GM21526 (cell line): ENCODE measurements at regions not wholly inside any gene's neighbourhood (a gene's known extent, or its start where the extent isn't known, plus 50 kb on each side); places are given as distances from the start of the nearest gene placed in this dataset.
"Not testable (repeated sequence)": the region's sequence is repeated elsewhere in the genome, so short reads cannot be mapped to it uniquely, and the experiment has no call there.

ENCODE experiments used
- ATAC-seq: cut with Tn5 transposase; IDR thresholded peaks from one replicate; pipeline ENCODE4 v1.9.1; 2021; ENCODE audit warnings: moderate library complexity; ENCODE audit not compliant: unreplicated experiment, low FRiP score

DNA sequence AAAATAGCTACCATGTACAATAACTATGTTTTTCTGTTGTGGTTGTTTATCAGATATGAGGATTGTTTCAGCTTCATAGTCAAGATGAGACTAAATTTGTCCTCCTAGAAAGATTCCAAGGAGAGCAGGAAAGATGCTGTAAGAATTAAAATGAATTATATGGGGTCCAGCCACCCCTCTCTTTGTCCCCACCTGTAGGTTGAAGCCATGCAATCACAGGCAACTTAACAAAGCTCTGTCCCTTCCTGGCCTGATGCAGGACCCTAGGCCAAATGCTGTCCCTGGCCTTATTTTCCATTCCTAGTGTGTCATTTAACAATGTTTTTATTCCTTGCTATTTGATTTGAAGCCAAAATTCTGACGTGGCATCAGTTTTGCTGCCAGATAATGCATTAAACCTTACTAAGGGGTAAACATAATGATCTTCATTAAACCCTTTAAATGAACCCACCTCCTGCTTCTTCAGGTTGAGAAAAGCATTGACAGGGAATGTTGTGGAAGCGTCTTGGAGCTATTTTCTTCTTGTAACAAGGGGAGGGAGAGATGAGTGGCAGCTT is 240.9 kb upstream of the ZNF521 start:
- ATAC-seq = no peak

DNA sequence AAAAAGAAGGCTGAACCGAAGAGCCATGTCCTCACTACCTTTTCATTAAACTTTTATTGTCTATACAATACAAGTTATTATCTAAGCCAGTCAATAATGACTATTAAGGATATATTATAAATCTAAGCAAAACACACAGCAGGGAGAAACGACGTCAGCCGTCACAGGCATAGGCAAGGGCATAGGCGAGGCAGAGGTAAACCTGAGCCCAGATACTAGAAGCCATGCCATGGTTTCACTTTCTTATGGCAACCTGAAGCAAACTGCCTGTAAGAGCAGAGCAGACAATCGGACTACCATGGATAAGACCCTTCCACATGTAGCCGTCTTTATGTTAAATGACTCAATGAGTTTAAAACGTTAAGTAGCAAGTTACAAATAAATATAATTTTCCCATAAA is 238.5 kb upstream of the ZNF521 start:
- no peak for ATAC-seq

DNA sequence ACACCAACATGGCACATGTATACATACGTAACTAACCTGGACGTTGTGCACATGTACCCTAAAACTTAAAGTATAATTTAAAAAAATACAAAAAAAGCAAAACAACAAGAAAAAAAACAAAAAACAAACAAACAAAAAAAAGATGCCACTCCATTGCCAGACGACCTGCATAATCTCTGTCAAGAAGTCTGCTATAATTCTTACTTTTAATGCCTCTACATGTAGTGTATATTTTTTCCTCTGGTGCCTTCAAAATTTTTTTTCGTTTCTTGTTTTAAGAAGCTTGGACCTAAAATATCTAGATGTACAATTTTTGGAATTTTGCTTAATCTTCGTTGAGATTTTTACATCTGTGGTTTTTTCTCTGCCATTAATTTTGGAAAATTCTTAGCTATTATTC is 235.6 kb upstream of the ZNF521 start:
- ATAC-seq = no peak

DNA sequence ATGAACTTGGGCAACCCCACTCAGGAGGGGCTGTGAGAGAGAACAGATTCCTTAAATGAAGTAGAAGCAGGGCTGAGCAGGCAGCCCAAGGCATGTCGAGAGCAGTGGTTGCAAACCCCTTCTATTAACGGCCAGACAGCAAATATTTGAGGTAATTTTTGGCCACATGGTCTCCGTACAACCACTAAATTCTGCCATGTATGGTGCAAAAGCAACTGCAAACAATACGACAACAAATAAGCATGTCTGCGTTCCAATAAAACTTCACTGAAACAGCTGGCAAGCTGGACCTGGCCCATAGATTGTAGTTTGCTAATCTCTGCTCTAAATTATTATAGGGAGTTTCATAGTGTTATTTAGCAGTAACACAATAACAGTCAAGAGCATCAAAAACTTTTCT is 217.0 kb upstream of the ZNF521 start:
- ATAC-seq = no peak

DNA sequence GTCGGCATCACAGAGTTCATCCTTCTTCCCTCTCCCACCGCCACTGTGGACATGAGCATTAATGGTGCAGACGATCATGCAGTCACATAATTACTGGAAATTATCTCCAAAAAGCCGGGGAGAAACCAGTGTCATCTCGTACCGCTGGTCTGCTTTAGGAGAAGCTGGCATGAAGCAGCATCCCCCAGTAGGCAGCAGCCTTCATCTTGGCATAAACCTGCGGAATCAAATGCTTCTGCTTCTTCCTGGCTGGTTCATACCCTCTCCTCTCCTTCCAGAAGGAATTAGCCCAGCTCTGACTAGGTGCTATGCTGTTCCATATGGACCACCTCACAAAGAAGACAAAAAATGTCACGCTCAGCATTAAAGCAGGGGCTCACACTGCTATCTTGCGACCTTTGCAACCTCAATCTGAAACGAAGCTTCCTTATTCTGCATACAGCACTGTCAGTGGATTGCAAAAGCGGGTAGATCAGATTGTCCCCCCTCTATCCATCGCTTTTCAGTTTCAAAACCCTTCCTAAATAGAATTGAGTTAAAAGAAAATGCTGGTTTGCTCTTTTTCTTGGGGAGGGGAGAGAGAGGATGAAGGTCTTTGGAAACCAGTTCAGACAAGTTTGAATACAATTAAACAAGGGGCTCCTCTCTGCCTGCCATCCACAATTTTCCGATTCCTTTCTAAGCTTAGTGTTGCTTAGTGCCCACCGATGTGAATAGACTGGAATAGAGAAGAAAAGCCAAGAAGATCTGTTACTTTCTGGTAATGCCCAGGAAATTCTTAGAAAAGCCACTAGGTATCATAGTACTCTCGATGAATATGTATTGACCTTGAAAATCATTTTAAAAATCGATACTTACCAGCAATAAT is 212.1 kb upstream of the ZNF521 start:
- ATAC-seq = no peak

DNA sequence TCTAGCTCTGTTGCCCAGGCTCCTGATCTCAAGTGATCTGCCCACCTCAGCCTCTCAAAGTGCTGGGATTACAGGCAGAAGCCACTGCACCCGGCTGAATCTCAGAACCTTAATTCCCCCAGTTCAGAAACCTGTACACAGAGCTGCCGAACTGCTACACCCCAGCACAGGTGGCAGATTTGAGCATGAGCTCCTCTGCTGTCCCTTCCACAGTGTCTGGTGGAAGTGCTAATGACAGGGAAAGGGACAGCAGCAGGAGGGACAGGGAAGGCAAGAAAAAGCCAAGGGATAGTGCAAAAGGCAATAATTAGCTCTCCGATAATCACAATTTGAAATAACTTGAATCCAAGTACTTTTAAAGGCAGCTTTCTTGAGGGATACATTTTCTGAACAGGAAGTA is 211.4 kb upstream of the ZNF521 start:
- ATAC-seq = no peak

DNA sequence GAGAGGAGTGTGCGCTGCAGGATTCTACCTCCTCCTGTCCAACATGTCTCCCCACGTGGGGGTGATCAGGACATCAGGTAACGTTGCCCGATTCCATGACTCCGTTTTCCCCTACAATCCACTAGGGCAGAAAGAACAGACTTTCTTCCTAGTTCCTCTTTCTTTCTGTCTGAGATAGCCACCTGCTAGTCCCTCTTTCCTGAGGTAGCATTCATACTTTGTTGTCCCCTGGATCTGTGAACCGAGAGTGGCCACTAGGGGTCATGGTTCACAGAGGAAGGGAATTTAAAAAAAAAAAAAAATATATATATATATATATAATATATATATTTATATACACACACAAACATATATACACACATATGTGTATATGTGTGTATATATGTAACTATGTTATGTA is 210.0 kb upstream of the ZNF521 start:
- ATAC-seq = peak; percentile 55

DNA sequence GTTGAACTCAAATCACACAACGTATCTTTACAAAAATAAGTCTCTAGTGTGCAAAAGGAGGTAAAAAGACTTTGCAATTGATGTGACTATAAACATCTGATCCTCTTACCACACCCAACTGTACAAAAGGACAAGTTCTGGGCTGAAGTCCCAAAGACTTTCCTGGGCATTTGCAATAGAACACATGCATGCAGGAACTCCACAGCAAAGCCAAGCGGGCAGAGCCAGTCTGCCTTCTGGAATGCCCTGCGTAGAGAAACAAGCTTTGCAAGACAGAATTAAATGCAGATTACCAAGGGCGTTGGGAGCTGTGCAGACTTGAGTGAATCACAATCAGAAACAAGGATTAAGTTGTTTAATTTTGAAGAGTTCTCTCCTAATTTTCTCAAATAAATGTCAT is 208.4 kb upstream of the ZNF521 start:
- no peak for ATAC-seq

DNA sequence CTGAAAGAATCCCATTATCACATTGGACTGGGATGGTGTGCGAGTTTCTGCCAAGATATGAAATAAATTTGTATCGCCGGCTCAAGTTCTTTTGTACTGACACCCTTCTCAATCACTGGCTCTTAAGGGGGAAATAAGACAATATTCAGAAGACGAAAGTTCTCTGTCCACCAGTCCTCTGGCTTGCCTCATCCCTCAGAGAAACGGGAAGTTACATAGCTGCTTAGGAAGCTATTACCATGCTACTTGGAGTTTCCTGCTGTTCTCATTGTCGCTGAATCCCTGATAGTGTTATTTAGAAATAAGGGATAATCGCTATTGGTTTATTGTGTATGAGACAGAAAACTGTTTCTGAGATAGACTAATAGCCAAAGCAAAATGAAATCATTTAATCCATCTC is 205.0 kb upstream of the ZNF521 start:
- ATAC-seq = no peak

DNA sequence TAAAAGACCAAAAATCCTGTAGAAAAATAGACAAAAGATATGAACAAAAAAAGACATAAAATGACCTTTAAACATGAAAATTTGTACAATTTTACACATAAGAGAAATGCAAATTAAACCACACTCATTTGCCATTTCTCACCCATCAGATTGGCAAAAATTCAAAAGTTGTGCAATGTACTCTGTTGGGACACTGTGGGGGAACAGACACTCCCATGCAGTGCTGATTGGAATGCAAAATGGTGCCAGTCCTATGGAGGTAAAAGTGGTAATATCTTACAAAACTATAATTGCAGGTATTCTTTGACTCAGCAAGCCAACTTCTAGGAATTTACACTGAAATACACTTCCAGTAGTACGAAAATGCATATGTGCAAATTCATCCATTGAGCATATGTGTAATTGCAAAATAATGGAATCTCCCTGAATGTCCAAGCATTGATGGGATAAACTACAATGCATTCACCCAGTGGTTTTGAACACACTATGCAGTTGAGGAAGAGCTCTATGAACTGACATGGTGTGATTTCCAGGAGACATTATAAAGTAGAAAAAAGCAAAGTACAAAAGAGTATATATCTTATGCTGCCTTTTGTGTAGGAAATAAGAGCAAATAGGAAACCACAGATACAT is 201.8 kb upstream of the ZNF521 start:
- no peak for ATAC-seq

DNA sequence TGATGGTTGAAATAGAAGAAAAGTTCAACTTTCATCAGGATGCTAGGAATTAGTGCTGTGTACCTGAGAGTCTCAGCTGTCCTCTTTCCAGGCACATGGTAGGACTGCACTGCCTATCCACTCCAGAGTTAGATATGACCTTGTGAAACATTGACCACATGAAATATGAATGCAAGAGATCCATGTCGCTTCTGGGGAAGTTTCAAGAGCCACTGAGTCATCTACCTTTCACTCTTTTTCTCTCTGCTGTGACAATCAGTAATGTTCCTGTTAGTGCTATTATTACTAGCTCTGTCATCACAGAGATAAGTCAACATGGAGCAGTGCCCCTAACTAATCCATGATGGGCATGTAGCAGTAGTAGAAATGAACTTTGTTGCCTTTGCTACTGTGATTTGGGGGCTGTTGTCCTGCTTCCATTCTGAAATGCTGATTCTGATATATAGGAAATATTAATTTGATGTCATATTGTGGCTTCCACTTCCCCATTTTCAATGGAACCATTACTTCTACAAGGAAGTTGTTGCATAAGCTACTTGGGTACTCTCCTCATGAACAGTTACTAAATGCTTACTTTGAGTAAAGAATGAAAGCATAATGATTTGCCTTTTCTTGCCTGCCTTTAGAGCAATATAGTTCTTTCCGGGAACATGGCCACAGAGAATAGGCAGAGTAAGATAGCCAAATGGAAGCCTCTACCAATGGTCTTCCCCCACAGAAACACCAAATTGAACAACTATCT is 192.8 kb upstream of the ZNF521 start:
- ATAC-seq = no peak

DNA sequence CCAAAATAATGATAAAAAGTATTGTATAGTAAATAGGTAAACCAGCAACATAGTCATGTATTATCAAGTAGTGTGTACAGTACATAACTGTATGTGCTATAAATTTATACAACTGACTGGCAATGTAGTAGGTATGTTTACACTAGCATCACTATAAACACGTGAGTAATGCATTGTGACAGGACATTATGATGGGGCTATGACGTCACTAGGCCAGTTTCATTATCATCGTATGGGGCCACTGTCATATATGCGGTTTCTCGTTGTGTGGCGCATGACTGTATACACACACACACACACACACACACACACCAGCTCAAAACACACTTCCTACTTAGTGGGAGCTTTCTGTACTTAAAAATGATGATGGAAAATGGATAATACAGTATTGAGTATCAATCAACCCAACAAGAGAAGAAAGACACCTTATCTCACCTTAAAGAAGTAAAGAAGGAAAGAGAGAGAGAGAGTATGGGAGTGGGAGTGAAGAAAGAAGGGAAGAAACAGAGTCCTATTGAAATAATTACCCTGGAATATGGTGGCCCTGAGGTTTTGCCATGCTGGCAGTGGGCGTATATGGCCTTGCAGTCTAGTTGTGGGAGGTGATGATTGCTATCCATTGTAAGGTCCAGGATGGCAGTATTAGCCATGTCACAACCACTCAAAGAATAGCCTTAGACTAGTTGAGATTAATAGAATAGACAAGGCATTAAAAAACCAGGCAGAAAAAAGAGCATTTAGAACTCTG is 186.4 kb upstream of the ZNF521 start:
- no peak for ATAC-seq

DNA sequence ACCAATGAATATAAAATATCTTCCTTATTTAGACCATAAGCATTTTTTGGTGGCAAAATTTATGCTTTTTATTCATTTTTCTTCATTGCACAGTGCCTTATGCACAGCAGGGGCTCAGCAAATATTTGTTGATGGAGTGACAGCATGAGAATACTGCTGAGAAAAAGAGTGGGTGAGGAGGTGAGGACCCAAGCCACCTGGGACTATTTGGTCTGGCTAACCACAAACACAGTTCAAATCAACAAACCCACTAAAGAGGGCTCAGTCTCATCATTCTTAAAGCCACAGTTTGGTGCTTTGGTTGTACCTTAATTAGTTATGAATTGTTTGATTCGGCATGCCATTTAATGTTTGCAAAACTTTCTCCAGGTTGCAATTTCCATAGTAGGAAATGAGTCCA is 183.5 kb upstream of the ZNF521 start:
- no peak for ATAC-seq

DNA sequence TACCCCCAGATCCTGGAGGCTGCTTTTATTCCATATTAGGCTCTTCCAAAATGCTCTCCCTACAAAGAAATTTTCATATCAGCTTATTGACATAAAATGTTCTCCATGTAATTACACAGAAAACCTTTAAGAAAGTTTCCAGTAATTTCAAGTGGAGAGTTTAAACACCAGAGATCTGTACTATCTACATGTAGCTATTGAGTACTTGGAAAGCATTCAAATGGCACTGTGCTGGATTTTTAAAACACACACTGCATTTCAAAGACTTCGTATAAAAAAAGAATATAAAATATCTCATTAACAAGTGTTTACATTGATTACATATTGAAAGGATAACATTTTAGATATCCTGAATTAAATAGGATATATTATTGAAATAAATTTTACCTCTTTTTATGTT is 182.4 kb upstream of the ZNF521 start:
- ATAC-seq = no peak

DNA sequence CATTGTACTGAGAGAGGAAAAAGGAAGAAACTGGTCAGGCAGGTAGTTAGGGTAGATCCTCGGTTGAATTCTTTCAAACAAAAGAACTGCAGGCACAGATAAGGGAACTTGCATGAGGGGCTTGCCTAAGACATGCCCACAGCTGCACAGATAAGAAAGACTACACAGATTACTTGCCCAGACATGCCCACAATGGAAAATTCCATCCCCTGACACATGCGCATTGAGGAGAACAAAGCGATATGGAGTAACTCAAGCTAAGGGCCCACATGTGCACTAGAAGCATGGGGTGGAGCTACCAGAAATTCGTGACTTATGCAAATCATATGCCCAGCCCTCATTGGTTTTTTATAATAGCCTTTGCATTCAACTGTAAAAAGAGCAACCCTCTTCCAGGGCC is 181.3 kb upstream of the ZNF521 start:
- ATAC-seq = no peak

DNA sequence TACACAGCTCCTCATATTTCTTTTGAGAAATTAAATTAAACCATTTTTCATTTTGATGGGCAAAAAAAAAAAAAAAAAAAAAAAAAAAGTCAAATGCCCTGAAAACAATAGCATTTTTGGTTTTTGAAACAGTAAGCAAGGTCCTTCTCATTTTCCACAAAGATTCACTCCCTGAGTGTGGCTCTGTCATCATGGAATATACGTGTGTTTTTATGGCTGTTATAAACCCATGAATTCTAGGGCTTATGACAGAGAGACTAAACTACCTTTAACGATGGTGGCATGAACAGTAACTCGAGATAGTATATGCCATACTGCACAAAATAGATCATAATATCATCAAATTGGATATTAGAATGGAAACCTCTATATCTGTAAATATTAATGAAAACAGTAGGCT is 179.2 kb upstream of the ZNF521 start:
- no peak for ATAC-seq

DNA sequence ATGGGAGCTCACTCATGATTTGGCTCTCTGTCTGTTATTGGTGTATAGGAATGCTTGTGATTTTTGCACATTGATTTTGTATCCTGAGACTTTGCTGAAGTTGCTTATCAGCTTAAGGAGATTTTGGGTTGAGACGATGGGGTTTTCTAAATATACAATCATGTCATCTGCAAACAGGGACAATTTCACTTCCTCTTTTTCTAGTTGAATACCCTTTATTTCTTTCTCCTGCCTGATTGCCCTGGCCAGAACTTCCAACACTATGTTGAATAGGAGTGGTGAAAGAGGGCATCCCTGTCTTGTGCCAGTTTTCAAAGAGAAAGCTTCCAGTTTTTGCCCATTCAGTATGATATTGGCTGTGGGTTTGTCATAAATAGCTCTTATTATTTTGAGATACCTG is 173.8 kb upstream of the ZNF521 start:
- ATAC-seq = not testable (repeated sequence)

DNA sequence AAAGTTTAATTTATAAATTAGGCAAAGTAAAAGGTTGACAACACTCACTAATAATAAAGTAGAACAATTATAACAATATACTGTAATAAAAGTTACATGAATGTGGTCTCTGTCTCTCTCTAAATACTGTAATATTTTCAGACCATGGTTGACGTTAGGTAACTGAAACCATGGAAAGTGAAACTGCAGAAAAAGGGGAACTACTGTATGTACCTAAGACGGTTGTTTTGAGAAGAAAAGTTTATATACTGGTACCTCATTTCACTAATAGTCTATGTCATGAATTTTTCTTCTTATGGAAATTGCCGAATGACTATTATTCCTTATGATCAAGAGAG is 166.7 kb upstream of the ZNF521 start:
- peak; percentile 98 for ATAC-seq

DNA sequence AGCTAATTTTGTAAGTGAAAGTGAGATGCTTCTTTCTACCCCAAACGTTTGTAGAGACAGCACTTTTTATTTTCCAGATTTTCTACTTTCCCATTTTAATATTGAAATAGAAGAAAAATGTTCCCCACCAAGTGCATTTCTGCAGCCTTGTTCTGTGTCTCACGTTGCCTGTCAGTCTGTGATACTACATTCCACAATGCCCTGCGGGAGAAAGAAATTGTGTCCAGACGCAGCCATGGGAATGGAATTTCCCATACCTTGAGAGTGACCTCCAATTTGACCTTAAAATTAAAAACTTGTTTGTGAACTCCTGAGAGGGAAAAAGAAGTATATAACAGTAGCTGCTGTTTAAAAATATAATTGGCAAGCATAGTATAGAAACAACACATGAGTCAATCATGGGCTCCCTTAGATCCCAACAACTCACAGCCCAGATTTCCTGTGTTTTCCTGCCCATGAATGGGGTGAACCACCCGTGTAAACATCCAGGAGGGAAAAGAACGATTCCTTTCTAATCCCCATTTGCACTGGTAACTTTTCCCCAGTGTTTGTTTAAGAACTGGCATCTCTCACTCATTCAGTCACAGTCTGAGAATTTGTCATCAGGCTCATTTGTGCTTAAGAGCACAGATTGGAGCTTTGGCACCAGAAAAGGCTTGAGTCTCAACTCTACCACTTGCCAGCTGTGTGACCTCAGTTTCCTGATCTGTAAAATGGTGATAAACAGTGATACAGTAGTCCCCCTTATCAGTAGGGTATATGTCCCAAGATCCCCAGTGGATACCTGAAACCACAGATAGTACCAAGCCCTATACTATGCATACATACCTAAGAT is 166.1 kb upstream of the ZNF521 start:
- ATAC-seq = peak; percentile 33
